ENCODE measurements at regions not wholly inside any gene's neighbourhood (a gene's known extent, or its start where the extent isn't known, plus 50 kb on each side); places are given as distances from the start of the nearest gene placed in this dataset.

GRCh38 chr4:184312126-184312525, 94.5 kb upstream of the ENPP6 start:
- intact Hi-C loops (cut with DNase I), result no loop called here
- Histone ChIP-seq H3K36me3 (ENCODE audit: control insufficient read depth in 1 of 2, insufficient read depth in 2 of 2, low read length in 1 of 2) (no peaks in the 10 kb centered on the region), H3K4me3 (ENCODE audit: low read length in 2 of 2) (no peak overlapping the region), H3K27ac (ENCODE audit: low read depth in 1 of 2, low read length in 2 of 2) (no peak overlapping the region), H3K9me3 (ENCODE audit: control insufficient read depth, low read length) (no peaks in the 10 kb centered on the region), H3K27me3 (ENCODE audit: control insufficient read depth in 1 of 2, insufficient read depth in 2 of 2, low read length in 1 of 2) (no peaks in the 10 kb centered on the region), H3K4me1 (ENCODE audit: control insufficient read depth in 1 of 2, insufficient read depth in 2 of 2, low read length in 2 of 2) (no peaks in the 10 kb centered on the region)
- DNase-seq (no peak), ATAC-seq (ENCODE audit: low FRiP score) (no peak)
- WGBS, 2 donors, result 95 to 96% methylated on average over 3 of the region's 3 CpGs

- ATAC-seq (ENCODE audit: low FRiP score) (no peak), DNase-seq (peak in 1 of 2 donors; percentile 47)
- Histone ChIP-seq H3K4me1 (ENCODE audit: control insufficient read depth in 1 of 2, insufficient read depth in 2 of 2, low read length in 2 of 2) (no peaks in the 10 kb centered on the region), H3K4me3 (ENCODE audit: low read length in 2 of 2) (no peak overlapping the region), H3K27me3 (ENCODE audit: control insufficient read depth in 1 of 2, insufficient read depth in 2 of 2, low read length in 1 of 2) (no peaks in the 10 kb centered on the region), H3K27ac (ENCODE audit: low read depth in 1 of 2, low read length in 2 of 2) (no peak overlapping the region), H3K9me3 (ENCODE audit: control insufficient read depth, low read length) (no peaks in the 10 kb centered on the region), H3K36me3 (ENCODE audit: control insufficient read depth in 1 of 2, insufficient read depth in 2 of 2, low read length in 1 of 2) (no peaks in the 10 kb centered on the region)
- 45 to 46% methylated on average over 14 of the region's 14 CpGs for WGBS, 2 donors
- intact Hi-C loops (cut with DNase I), result no loop called here
Observed at GRCh38 chr4:184310881-184311709, 93.4 kb upstream of the ENPP6 start.

- no peak overlapping the region for H3K27ac ChIP-seq (ENCODE audit: low read depth in 1 of 2, low read length in 2 of 2)
- no peaks in the 10 kb centered on the region for H3K9me3 ChIP-seq (ENCODE audit: control insufficient read depth, low read length)
- WGBS, 2 donors, result 92 to 93% methylated on average over 10 of the region's 10 CpGs
- H3K36me3 ChIP-seq (ENCODE audit: control insufficient read depth in 1 of 2, insufficient read depth in 2 of 2, low read length in 1 of 2), result no peaks in the 10 kb centered on the region
- DNase-seq, result peak in 1 of 2 donors; percentile 62
- no peak for ATAC-seq (ENCODE audit: low FRiP score)
- H3K4me3 ChIP-seq (ENCODE audit: low read length in 2 of 2), result no peak overlapping the region
- no peaks in the 10 kb centered on the region for H3K4me1 ChIP-seq (ENCODE audit: control insufficient read depth in 1 of 2, insufficient read depth in 2 of 2, low read length in 2 of 2)
- no peaks in the 10 kb centered on the region for H3K27me3 ChIP-seq (ENCODE audit: control insufficient read depth in 1 of 2, insufficient read depth in 2 of 2, low read length in 1 of 2)
- intact Hi-C loops (cut with DNase I), result no loop called here
Observed at GRCh38 chr4:184310171-184310567, 92.5 kb upstream of the ENPP6 start.

- Histone ChIP-seq H3K36me3 (ENCODE audit: control insufficient read depth in 1 of 2, insufficient read depth in 2 of 2, low read length in 1 of 2) (no peaks in the 10 kb centered on the region), H3K27ac (ENCODE audit: low read depth in 1 of 2, low read length in 2 of 2) (no peak overlapping the region), H3K4me3 (ENCODE audit: low read length in 2 of 2) (no peak overlapping the region), H3K4me1 (ENCODE audit: control insufficient read depth in 1 of 2, insufficient read depth in 2 of 2, low read length in 2 of 2) (no peaks in the 10 kb centered on the region), H3K9me3 (ENCODE audit: control insufficient read depth, low read length) (no peaks in the 10 kb centered on the region), H3K27me3 (ENCODE audit: control insufficient read depth in 1 of 2, insufficient read depth in 2 of 2, low read length in 1 of 2) (no peaks in the 10 kb centered on the region)
- WGBS, 2 donors, result 93 to 96% methylated on average over 11 of the region's 11 CpGs
- DNase-seq (no peak), ATAC-seq (ENCODE audit: low FRiP score) (no peak)
- intact Hi-C loops (cut with DNase I), result no loop called here
Observed at GRCh38 chr4:184309241-184310170, 91.8 kb upstream of the ENPP6 start.

- ATAC-seq (ENCODE audit: low FRiP score), result no peak
- intact Hi-C loops (cut with DNase I), result no loop called here
Observed at GRCh38 chr4:184306949-184307348, 89.3 kb upstream of the ENPP6 start.

GRCh38 chr4:184306470-184306869, 88.8 kb upstream of the ENPP6 start:
- no peak overlapping the region for H3K4me3 ChIP-seq (ENCODE audit: low read length in 2 of 2)
- DNase-seq, result no peak
- 89 to 92% methylated on average over 1 of the region's 1 CpG for WGBS, 2 donors
- no peaks in the 10 kb centered on the region for H3K9me3 ChIP-seq (ENCODE audit: control insufficient read depth, low read length)
- ATAC-seq (ENCODE audit: low FRiP score), result no peak
- no peak overlapping the region for H3K27ac ChIP-seq (ENCODE audit: low read depth in 1 of 2, low read length in 2 of 2)
- intact Hi-C loops (cut with DNase I), result no loop called here
- H3K27me3 ChIP-seq (ENCODE audit: control insufficient read depth in 1 of 2, insufficient read depth in 2 of 2, low read length in 1 of 2), result no peaks in the 10 kb centered on the region
- H3K4me1 ChIP-seq (ENCODE audit: control insufficient read depth in 1 of 2, insufficient read depth in 2 of 2, low read length in 2 of 2), result no peaks in the 10 kb centered on the region
- H3K36me3 ChIP-seq (ENCODE audit: control insufficient read depth in 1 of 2, insufficient read depth in 2 of 2, low read length in 1 of 2), result no peaks in the 10 kb centered on the region

More at GRCh38 chr4:184306949-184307348, 89.3 kb upstream of the ENPP6 start:
- Histone ChIP-seq H3K27me3 (ENCODE audit: control insufficient read depth in 1 of 2, insufficient read depth in 2 of 2, low read length in 1 of 2) (no peaks in the 10 kb centered on the region), H3K4me1 (ENCODE audit: control insufficient read depth in 1 of 2, insufficient read depth in 2 of 2, low read length in 2 of 2) (no peaks in the 10 kb centered on the region), H3K36me3 (ENCODE audit: control insufficient read depth in 1 of 2, insufficient read depth in 2 of 2, low read length in 1 of 2) (no peaks in the 10 kb centered on the region), H3K27ac (ENCODE audit: low read depth in 1 of 2, low read length in 2 of 2) (no peak overlapping the region), H3K9me3 (ENCODE audit: control insufficient read depth, low read length) (no peaks in the 10 kb centered on the region), H3K4me3 (ENCODE audit: low read length in 2 of 2) (no peak overlapping the region)
- no peak for DNase-seq
- 71 to 85% methylated on average over 3 of the region's 3 CpGs for WGBS, 2 donors

- no peaks in the 10 kb centered on the region for H3K4me1 ChIP-seq (ENCODE audit: control insufficient read depth in 1 of 2, insufficient read depth in 2 of 2, low read length in 2 of 2)
- H3K36me3 ChIP-seq (ENCODE audit: control insufficient read depth in 1 of 2, insufficient read depth in 2 of 2, low read length in 1 of 2), result no peaks in the 10 kb centered on the region
- no peak for DNase-seq
- no peak overlapping the region for H3K27ac ChIP-seq (ENCODE audit: low read depth in 1 of 2, low read length in 2 of 2)
- no peak for ATAC-seq (ENCODE audit: low FRiP score)
- 98% methylated on average over 6 of the region's 6 CpGs for WGBS, 2 donors
- no peaks in the 10 kb centered on the region for H3K27me3 ChIP-seq (ENCODE audit: control insufficient read depth in 1 of 2, insufficient read depth in 2 of 2, low read length in 1 of 2)
- intact Hi-C loops (cut with DNase I), result no loop called here
- H3K9me3 ChIP-seq (ENCODE audit: control insufficient read depth, low read length), result no peaks in the 10 kb centered on the region
- no peak overlapping the region for H3K4me3 ChIP-seq (ENCODE audit: low read length in 2 of 2)
Observed at GRCh38 chr4:184300816-184301215, 83.1 kb upstream of the ENPP6 start.

GRCh38 chr4:184298254-184298653, 80.6 kb upstream of the ENPP6 start:
- 86 to 91% methylated on average over 3 of the region's 3 CpGs for WGBS, 2 donors

More at GRCh38 chr4:184298254-184298653, 80.6 kb upstream of the ENPP6 start:
- ATAC-seq (ENCODE audit: low FRiP score) (no peak), DNase-seq (no peak)
- no peaks in the 10 kb centered on the region for H3K27me3 ChIP-seq (ENCODE audit: control insufficient read depth in 1 of 2, insufficient read depth in 2 of 2, low read length in 1 of 2)
- no peak overlapping the region for H3K4me3 ChIP-seq (ENCODE audit: low read length in 2 of 2)
- no peaks in the 10 kb centered on the region for H3K9me3 ChIP-seq (ENCODE audit: control insufficient read depth, low read length)
- H3K36me3 ChIP-seq (ENCODE audit: control insufficient read depth in 1 of 2, insufficient read depth in 2 of 2, low read length in 1 of 2), result no peaks in the 10 kb centered on the region
- no peak overlapping the region for H3K27ac ChIP-seq (ENCODE audit: low read depth in 1 of 2, low read length in 2 of 2)
- intact Hi-C loops (cut with DNase I), result no loop called here
- H3K4me1 ChIP-seq (ENCODE audit: control insufficient read depth in 1 of 2, insufficient read depth in 2 of 2, low read length in 2 of 2), result no peaks in the 10 kb centered on the region

All from aorta (tissue), 5 donors.